ENCODE measurements at regions not wholly inside any gene's neighbourhood (a gene's known extent, or its start where the extent isn't known, plus 50 kb on each side); places are given as distances from the start of the nearest gene placed in this dataset.

DNA sequence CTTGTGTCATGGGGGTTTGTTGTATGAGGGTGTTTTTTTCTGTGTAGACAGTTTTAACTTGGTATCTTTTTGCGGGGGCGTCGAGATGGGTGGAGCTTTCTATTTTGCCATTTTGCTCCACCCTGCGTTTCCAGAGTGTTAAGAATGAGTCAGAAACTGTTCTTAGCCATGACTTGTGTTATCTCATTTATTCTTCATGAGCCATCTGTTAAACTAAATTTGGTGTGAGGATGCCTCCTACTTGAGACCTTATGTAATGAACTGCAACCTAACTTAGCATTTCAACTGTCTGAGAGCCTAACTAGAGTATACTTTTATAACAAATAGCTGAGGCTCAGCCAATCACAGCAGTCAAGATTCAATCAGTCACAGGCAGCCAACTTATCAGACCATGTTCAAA, 1873.5 kb downstream of the NCAM2 start:
- no peak for DNase-seq (ENCODE audit: extremely low spot score)
- Histone ChIP-seq H3K27ac (ENCODE audit: low read depth) (no peak overlapping the region), H3K4me3 (ENCODE audit: low read depth, low read length) (no peak overlapping the region), H3K36me3 (ENCODE audit: insufficient read depth) (no peaks in the 10 kb centered on the region), H3K4me1 (ENCODE audit: insufficient read depth) (no peaks in the 10 kb centered on the region)
- 89% methylated on average over 4 of the region's 4 CpGs for WGBS

DNA sequence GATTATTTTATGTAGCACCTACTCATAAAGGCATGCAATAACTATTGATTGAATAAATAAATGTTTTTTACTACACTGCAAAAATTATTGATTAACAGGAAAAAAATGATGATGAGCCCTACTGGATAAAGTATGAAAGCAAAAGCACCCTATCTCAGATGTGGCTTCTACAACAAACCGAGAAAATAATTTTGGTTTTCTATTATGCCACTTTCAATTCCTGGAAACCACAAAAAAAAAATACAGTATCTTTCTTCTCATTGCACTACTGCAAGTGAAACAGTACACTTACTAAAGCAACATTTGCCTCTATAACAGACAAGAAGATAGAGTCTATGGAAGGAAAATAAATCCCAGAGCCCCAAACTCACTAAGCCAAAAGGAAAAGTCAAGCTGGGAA, 1882.4 kb downstream of the NCAM2 start:
- WGBS, result 75% methylated on average over 1 of the region's 1 CpG
- no peak overlapping the region for H3K4me3 ChIP-seq (ENCODE audit: low read depth, low read length)

DNA sequence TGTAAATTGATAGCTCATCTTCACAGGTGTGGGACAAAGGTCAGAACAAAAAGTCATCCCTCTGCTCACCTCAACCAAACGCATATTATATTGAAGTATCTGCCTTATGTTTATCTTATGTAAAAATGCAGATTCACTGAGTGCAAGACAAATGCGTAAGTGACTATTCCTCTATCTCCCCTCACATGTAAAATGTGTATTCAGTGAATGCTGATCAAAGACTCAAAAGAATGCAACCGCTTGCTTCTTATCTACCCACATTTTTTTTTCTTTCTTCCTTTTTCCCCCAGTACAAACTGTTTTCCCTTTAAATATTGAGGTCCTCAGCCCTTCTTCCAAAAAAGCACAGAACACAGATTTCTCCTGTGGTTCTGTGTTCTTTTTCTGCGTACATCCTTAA, 1882.9 kb downstream of the NCAM2 start:
- Histone ChIP-seq H3K4me3 (ENCODE audit: low read depth, low read length) (no peak overlapping the region), H3K36me3 (ENCODE audit: insufficient read depth) (no peaks in the 10 kb centered on the region), H3K27ac (ENCODE audit: low read depth) (no peak overlapping the region), H3K4me1 (ENCODE audit: insufficient read depth) (no peaks in the 10 kb centered on the region)
- DNase-seq (ENCODE audit: extremely low spot score), result no peak
- 60% methylated on average over 4 of the region's 4 CpGs for WGBS

More for the DNA sequence above, 1882.4 kb downstream of the NCAM2 start:
- no peak for DNase-seq (ENCODE audit: extremely low spot score)
- no peaks in the 10 kb centered on the region for H3K4me1 ChIP-seq (ENCODE audit: insufficient read depth)
- no peak overlapping the region for H3K27ac ChIP-seq (ENCODE audit: low read depth)
- H3K36me3 ChIP-seq (ENCODE audit: insufficient read depth), result no peaks in the 10 kb centered on the region

DNA sequence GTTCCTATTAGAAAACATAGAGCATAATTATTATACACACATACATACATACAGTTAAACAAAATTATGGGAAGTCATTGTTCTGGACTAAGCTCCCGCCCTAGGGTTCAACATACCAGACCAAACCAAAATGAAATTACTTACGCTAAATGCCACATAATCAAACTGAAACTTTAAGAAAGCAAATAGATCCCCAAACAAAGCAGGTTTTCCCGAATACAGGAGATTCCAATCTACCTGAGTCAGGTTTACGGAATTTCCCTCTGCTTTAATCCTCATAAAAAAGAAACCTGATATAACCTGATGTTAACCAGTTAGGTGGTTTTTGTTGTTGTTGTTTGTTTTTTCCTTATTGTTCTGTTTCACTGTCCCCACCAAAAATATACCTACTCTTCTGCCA, 1886.9 kb downstream of the NCAM2 start:
- 67% methylated on average over 4 of the region's 4 CpGs for WGBS
- Histone ChIP-seq H3K36me3 (ENCODE audit: insufficient read depth) (no peaks in the 10 kb centered on the region), H3K27ac (ENCODE audit: low read depth) (no peak overlapping the region), H3K4me1 (ENCODE audit: insufficient read depth) (no peaks in the 10 kb centered on the region), H3K4me3 (ENCODE audit: low read depth, low read length) (no peak overlapping the region)
- no peak for DNase-seq (ENCODE audit: extremely low spot score)

DNA sequence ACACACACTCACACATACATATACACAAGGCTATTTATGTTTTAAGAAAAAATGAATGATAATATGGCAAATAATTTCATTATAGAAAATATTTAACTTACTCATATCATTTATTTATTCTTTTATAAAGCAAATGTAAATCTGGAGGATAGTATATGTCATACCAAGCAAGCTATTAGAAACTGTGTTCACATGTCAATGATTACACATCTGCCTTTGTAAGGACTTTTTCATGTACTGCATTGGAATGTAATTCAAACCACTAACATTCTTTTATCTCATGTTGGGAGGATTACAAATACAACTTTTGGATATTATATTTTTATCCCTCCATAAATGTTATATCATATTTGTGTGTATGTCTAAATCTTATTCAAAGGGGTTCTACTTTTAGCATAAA, 1887.4 kb downstream of the NCAM2 start:
- H3K4me1 ChIP-seq (ENCODE audit: insufficient read depth), result no peaks in the 10 kb centered on the region
- H3K4me3 ChIP-seq (ENCODE audit: low read depth, low read length), result no peak overlapping the region
- DNase-seq (ENCODE audit: extremely low spot score), result no peak
- H3K27ac ChIP-seq (ENCODE audit: low read depth), result no peak overlapping the region
- no peaks in the 10 kb centered on the region for H3K36me3 ChIP-seq (ENCODE audit: insufficient read depth)

DNA sequence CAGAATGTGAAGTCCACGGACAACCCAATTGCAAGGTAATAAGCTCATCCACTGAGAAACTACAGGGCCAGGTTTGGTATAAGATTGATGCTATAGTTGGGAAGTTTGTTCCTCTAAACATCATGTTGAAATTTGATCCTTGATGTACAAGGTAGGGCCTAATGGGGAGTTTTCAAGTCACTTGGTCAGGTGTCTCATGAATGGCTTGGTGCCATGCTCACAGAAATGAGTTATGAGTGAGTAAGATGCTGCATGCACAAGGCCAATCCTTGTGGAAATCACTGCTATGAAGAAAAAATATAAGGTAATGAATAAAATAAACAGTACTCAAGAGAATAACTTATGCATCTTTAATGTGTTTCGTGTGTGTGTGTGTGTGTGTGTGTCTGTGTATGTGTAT, 1891.2 kb downstream of the NCAM2 start:
- Histone ChIP-seq H3K36me3 (ENCODE audit: insufficient read depth) (no peaks in the 10 kb centered on the region), H3K4me3 (ENCODE audit: low read depth, low read length) (no peak overlapping the region), H3K27ac (ENCODE audit: low read depth) (no peak overlapping the region), H3K4me1 (ENCODE audit: insufficient read depth) (no peaks in the 10 kb centered on the region)
- DNase-seq (ENCODE audit: extremely low spot score), result no peak
- WGBS, result 84% methylated on average over 2 of the region's 2 CpGs

DNA sequence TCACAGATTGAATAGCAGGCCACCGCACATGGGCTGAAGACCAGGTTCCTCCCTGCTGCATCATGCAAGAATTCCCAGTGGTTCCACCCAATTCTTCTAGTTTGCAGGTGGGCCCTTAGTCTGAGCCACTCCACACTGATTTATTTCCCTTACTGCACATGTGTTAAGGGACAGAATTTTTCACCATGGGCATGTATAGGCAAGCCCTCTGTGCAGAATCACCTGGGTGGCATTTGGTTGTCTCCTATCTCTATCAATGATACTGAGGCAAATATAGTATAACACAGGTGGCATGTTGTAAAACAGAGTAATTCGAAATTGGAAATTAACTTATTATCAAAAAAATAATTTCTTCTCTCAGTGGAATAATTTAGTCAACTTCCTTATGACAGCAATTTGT, 1892.4 kb downstream of the NCAM2 start:
- 86% methylated on average over 2 of the region's 2 CpGs for WGBS
- no peak for DNase-seq (ENCODE audit: extremely low spot score)
- Histone ChIP-seq H3K27ac (ENCODE audit: low read depth) (peak overlapping the region; percentile 23), H3K4me3 (ENCODE audit: low read depth, low read length) (no peak overlapping the region), H3K36me3 (ENCODE audit: insufficient read depth) (no peaks in the 10 kb centered on the region), H3K4me1 (ENCODE audit: insufficient read depth) (no peaks in the 10 kb centered on the region)

DNA sequence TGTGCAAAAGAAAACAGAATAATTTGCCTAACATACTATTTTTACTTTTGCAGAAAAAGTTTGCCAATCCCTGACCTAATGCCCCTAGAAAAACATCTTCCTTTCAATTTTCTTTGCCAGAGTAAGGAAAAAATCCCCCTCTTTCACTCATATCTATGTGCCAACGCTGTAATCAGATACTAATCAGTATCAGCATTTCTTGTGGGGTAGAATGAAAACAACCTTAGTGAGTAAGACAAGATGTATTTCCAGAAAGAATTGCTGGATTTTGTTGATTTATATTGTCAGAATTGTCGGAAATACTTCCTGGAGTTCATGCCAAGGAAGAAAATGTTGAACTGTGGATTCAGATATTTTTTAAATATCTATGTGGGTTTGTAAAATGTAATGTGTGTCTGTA, 1893.8 kb downstream of the NCAM2 start:
- Histone ChIP-seq H3K4me1 (ENCODE audit: insufficient read depth) (no peaks in the 10 kb centered on the region), H3K36me3 (ENCODE audit: insufficient read depth) (no peaks in the 10 kb centered on the region), H3K4me3 (ENCODE audit: low read depth, low read length) (no peak overlapping the region), H3K27ac (ENCODE audit: low read depth) (no peak overlapping the region)
- WGBS, result 39% methylated on average over 2 of the region's 2 CpGs
- DNase-seq (ENCODE audit: extremely low spot score), result no peak

DNA sequence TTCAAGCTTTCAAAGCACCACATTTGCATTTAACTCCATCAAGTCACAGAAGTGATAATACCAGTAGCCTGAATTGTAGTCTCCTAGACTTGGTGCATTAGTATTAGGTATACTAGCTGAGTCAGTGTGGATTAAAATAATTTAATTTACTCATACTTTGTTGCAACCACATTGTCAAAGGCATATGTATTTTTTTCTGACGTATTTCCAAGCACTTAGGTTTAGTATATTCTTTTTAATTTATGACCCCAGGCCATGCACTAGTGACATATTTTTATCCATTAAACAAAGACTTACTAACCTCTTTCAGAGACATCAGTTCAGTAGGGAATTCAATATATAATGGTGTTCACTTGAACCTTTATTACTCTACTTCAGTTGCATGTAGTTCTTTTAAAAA, 1894.5 kb downstream of the NCAM2 start:
- no peak overlapping the region for H3K4me3 ChIP-seq (ENCODE audit: low read depth, low read length)
- no peak for DNase-seq (ENCODE audit: extremely low spot score)
- no peaks in the 10 kb centered on the region for H3K36me3 ChIP-seq (ENCODE audit: insufficient read depth)
- 84% methylated on average over 1 of the region's 1 CpG for WGBS
- H3K4me1 ChIP-seq (ENCODE audit: insufficient read depth), result no peaks in the 10 kb centered on the region
- no peak overlapping the region for H3K27ac ChIP-seq (ENCODE audit: low read depth)

DNA sequence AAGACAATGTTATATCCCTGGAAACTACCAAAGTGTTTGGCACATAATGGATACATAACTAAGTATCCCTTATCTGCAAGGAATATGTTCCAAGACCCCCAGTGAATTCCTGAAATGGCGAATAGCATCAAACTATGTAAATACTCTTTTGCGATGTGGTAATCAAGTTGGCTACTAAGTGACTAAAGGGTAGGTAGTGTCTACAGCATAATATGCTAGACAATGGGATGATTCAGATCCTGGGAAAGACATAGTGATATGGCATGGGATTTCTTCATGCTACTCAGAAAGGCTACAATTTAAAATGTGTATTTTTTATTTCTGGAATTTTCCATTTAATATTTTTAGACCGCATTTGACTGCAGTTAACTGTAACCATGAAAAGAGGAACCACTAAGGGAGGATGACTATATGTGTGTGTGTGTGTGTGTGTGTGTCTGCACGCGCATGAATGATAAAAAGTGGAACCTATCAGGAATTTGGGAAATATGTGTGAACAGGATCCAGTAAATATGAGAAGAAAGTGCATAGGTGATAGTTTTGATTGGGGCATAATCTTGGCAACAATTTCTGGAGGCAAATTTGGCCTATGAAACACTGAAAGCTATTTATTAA, 1899.9 kb downstream of the NCAM2 start:
- DNase-seq (ENCODE audit: extremely low spot score), result no peak
- H3K4me1 ChIP-seq (ENCODE audit: insufficient read depth), result no peaks in the 10 kb centered on the region
- H3K4me3 ChIP-seq (ENCODE audit: low read depth, low read length), result no peak overlapping the region
- no peak overlapping the region for H3K27ac ChIP-seq (ENCODE audit: low read depth)
- H3K36me3 ChIP-seq (ENCODE audit: insufficient read depth), result no peaks in the 10 kb centered on the region
- WGBS, result 86% methylated on average over 5 of the region's 5 CpGs

DNA sequence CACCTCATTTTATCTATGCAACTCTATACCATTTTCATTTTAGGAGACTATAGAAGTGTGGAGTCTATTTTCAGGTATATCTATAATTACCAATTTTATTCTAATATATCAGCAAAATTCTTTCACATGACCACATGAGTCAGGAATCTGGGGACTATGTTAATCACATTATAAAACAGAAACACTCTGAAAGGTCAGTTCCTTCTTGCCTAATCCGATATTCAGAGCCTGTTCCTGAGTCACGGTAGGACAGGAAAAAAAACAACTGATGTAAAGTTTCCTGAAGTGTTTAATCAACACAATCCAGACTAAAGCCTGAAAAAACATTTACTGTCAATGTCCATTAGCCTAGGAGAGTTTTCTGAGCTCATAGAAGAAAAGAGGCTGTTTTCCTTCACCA, 1902.3 kb downstream of the NCAM2 start:
- Histone ChIP-seq H3K36me3 (ENCODE audit: insufficient read depth) (no peaks in the 10 kb centered on the region), H3K4me1 (ENCODE audit: insufficient read depth) (no peaks in the 10 kb centered on the region), H3K27ac (ENCODE audit: low read depth) (no peak overlapping the region), H3K4me3 (ENCODE audit: low read depth, low read length) (no peak overlapping the region)
- no peak for DNase-seq (ENCODE audit: extremely low spot score)
- 21% methylated on average over 2 of the region's 2 CpGs for WGBS

DNA sequence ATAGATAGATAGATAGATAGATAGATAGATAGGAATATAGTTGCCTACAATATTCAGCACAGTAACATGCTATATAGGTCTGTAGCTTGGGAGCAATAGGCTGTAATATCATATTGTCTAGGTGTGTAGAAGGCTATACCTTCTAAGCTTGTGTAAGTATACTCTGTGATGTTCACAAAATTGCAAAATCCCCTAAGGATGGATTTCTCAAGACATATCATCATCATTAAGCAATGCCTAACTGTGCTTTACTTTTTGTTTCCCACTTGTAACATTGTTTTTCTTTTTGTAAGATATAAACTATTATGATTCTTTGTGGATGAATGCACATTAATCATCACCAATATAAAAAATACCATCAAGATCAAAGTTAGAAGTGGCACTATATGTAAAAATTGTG, 1905.6 kb downstream of the NCAM2 start:
- DNase-seq (ENCODE audit: extremely low spot score), result no peak
- H3K36me3 ChIP-seq (ENCODE audit: insufficient read depth), result no peaks in the 10 kb centered on the region

DNA sequence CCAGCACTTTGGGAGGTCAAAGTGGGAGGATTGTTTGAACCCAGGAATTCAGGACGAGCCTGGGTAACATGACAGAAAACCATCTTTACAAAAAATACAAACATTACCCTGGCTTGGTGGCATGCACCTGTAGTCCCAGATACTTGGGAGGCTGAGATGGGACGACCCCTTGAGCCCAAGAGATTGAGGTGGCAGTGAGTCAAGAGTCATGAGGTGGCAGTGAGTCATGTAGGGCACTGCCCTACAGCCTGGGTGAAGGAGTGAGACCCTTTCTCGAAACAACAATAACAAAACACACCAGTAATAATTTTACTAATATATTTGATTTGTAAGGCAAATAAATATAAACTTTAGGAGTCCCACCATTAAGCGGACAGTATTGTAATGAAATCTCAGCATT, 1906.2 kb downstream of the NCAM2 start:
- no peak overlapping the region for H3K4me3 ChIP-seq (ENCODE audit: low read depth, low read length)
- H3K27ac ChIP-seq (ENCODE audit: low read depth), result no peak overlapping the region
- WGBS, result 84% methylated on average over 4 of the region's 4 CpGs
- no peaks in the 10 kb centered on the region for H3K4me1 ChIP-seq (ENCODE audit: insufficient read depth)
- no peak for DNase-seq (ENCODE audit: extremely low spot score)
- no peaks in the 10 kb centered on the region for H3K36me3 ChIP-seq (ENCODE audit: insufficient read depth)

More for the DNA sequence above, 1905.6 kb downstream of the NCAM2 start:
- Histone ChIP-seq H3K4me1 (ENCODE audit: insufficient read depth) (no peaks in the 10 kb centered on the region), H3K4me3 (ENCODE audit: low read depth, low read length) (no peak overlapping the region), H3K27ac (ENCODE audit: low read depth) (no peak overlapping the region)

DNA sequence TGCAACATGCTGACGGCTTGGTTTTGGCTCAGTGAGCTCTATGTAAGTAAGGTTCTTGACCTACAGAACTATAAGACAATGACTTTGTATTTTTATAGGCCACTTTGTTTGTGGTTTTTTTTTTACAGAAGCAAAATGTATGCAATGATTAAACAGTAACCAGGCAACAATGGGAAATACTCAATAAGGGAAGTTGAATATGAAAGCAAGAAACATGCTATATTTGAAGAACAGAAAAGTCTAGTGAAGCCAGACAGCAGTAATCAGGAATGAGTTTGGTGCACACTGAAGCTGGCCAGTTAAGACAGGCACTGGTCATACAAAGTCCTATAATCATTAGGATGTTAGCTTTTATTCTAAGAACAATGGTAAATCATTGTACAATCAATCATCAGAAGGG, 1926.8 kb downstream of the NCAM2 start:
- H3K4me3 ChIP-seq (ENCODE audit: low read depth, low read length), result no peak overlapping the region
- no peak overlapping the region for H3K27ac ChIP-seq (ENCODE audit: low read depth)
- DNase-seq (ENCODE audit: extremely low spot score), result no peak
- H3K36me3 ChIP-seq (ENCODE audit: insufficient read depth), result no peaks in the 10 kb centered on the region
- no peaks in the 10 kb centered on the region for H3K4me1 ChIP-seq (ENCODE audit: insufficient read depth)
- WGBS, result 82% methylated on average over 1 of the region's 1 CpG

DNA sequence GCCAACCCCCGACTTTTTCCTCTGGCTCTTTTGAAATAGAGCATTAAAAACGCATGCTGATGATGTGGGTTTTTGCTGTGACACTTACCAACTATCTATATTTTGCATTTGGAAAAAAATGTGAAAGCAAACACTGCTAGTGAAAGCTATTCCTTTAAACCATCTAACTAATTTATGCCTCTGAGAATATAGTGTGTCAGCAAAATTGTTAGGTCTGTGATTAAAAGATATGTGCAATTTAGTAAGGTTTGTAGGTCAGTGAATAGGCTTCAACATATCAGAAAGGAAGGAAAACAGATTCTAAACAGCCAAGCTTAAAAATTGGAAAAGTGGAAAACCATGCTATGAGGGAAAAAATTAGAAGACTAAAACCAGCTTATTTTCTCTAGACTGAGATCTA, 1929.3 kb downstream of the NCAM2 start:
- no peak overlapping the region for H3K27ac ChIP-seq (ENCODE audit: low read depth)
- DNase-seq (ENCODE audit: extremely low spot score), result no peak
- 79% methylated on average over 2 of the region's 2 CpGs for WGBS
- no peaks in the 10 kb centered on the region for H3K4me1 ChIP-seq (ENCODE audit: insufficient read depth)
- H3K4me3 ChIP-seq (ENCODE audit: low read depth, low read length), result no peak overlapping the region
- H3K36me3 ChIP-seq (ENCODE audit: insufficient read depth), result no peaks in the 10 kb centered on the region

Measured in urinary bladder (tissue), 3 donors.